ENCODE measurements at regions not wholly inside any gene's neighbourhood (a gene's known extent, or its start where the extent isn't known, plus 50 kb on each side); places are given as distances from the start of the nearest gene placed in this dataset.
"Not testable (repeated sequence)": the region's sequence is repeated elsewhere in the genome, so short reads cannot be mapped to it uniquely, and the experiment has no call there.

- ChIA-PET POLR2A (no interaction called here), CTCF (no interaction called here)
- DNase-seq (ENCODE audit: extremely low spot score), result no peak
- TF ChIP-seq ARNT (IDR thresholded peaks at IDR 0.05), result no peak
- TF ChIP-seq SUZ12 (IDR thresholded peaks at IDR 0.05), result no peak
- no peak for TF ChIP-seq FOXM1 (IDR thresholded peaks at IDR 0.05; ENCODE audit: borderline replicate concordance)
- TF ChIP-seq TARDBP (IDR thresholded peaks at IDR 0.05), result no peak
- TF ChIP-seq NFRKB (IDR thresholded peaks at IDR 0.05), result no peak
- TF ChIP-seq CTBP1 (IDR thresholded peaks at IDR 0.05; ENCODE audit: borderline replicate concordance), result no peak
- TF ChIP-seq HDGF (IDR thresholded peaks at IDR 0.05; ENCODE audit: borderline replicate concordance), result no peak
- no peak for TF ChIP-seq LEF1 (IDR thresholded peaks at IDR 0.05; ENCODE audit: borderline replicate concordance)
- no peak for TF ChIP-seq PKNOX1 (IDR thresholded peaks at IDR 0.05)
- TF ChIP-seq ELF4 (IDR thresholded peaks at IDR 0.05), result no peak
Measured at GRCh38 chr3:3353153-3353552, 173.7 kb upstream of the CRBN start.

DNA sequence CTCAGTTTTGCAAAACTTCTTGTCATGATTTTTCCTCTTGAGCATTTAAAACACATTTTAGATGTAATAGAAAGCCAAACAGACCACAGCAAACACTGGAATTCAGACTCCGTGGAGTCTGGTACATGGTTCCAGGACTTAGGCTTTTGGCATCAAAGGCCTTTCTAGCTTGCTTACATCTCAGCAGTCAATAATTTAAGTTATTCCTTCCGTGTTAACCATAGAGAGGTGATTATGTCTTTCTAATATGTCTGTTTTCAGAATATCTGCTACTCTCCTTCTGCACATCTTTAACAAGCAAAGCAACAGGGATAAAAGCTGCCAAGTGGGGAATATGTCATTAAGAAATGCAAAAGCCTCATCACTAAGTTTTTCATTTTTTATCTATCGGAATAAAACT is 171.7 kb upstream of the CRBN start:
- POLR2A ChIA-PET, result no interaction called here
- DNase-seq (ENCODE audit: extremely low spot score), result no peak
- CTCF ChIA-PET, result no interaction called here

GRCh38 chr3:3347056-3347455 is 167.6 kb upstream of the CRBN start:
- DNase-seq (ENCODE audit: extremely low spot score); POLR2A ChIA-PET; CTCF ChIA-PET: not testable (repeated sequence)

More for the DNA sequence above, 171.7 kb upstream of the CRBN start:
- no peak for TF ChIP-seq SP1 (IDR thresholded peaks at IDR 0.05)
- no peak for TF ChIP-seq L3MBTL2 (conservative IDR thresholded peaks at IDR 0.05)
- TF ChIP-seq ZNF384 (IDR thresholded peaks at IDR 0.05), result no peak
- TF ChIP-seq LEF1 (IDR thresholded peaks at IDR 0.05; ENCODE audit: borderline replicate concordance), result no peak
- no peak for TF ChIP-seq SUZ12 (IDR thresholded peaks at IDR 0.05)
- no peak for TF ChIP-seq ARNT (IDR thresholded peaks at IDR 0.05)
- no peak for TF ChIP-seq TARDBP (IDR thresholded peaks at IDR 0.05)
- TF ChIP-seq CTBP1 (IDR thresholded peaks at IDR 0.05; ENCODE audit: borderline replicate concordance), result no peak
- TF ChIP-seq BHLHE40 (IDR thresholded peaks at IDR 0.05; ENCODE audit: borderline replicate concordance), result no peak
- no peak for TF ChIP-seq NFRKB (IDR thresholded peaks at IDR 0.05)
- TF ChIP-seq PKNOX1 (IDR thresholded peaks at IDR 0.05), result no peak

DNA sequence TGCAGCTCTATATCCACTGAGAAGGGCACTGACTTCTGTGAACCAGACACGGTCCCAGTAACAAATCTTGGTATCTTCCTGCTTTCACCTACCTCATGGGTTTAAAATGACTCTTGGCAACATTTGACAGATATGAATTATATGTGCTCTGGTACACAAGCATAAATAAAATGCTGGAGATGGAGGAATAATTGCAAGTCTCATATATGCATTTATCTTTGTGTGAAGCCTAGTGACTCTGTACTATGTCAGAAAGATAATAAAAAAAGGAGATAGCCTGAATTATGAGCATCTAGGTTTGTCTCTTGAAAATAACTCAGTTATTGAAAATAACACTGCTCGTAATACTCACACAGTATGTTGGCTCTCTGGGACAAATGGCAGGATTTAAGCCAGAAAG is 167.1 kb upstream of the CRBN start:
- ChIA-PET POLR2A (no interaction called here), CTCF (no interaction called here)
- DNase-seq (ENCODE audit: extremely low spot score), result no peak
- TF ChIP-seq LEF1 (IDR thresholded peaks at IDR 0.05; ENCODE audit: borderline replicate concordance) (no peak), HDGF (IDR thresholded peaks at IDR 0.05; ENCODE audit: borderline replicate concordance) (no peak), TARDBP (IDR thresholded peaks at IDR 0.05) (no peak), L3MBTL2 (conservative IDR thresholded peaks at IDR 0.05) (no peak), NFRKB (IDR thresholded peaks at IDR 0.05) (no peak), PKNOX1 (IDR thresholded peaks at IDR 0.05) (no peak), FOXA1 (IDR thresholded peaks at IDR 0.05) (no peak), FOXM1 (IDR thresholded peaks at IDR 0.05; ENCODE audit: borderline replicate concordance) (no peak), ZNF384 (IDR thresholded peaks at IDR 0.05) (no peak), FOXK2 (IDR thresholded peaks at IDR 0.05) (no peak), CTBP1 (IDR thresholded peaks at IDR 0.05; ENCODE audit: borderline replicate concordance) (no peak)

DNA sequence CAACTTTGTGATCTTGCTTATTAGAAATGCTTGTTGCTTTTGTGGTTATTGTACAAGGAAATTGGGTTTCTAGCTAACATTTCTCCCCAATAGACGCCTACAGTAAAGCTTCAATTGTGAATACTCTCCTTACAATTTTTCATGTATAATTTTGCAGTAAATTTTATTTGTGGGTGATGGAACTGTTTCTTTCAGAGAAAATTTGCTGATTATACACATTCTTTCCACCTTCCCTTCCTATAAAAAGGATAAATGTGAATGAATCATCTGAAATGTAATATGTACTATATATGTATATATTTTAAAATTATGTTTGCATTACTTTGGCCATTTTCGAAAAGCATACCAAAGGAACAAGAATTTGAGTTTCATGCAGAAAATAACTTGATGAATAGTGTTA is 162.7 kb upstream of the CRBN start:
- DNase-seq (ENCODE audit: extremely low spot score), result no peak
- TF ChIP-seq PKNOX1 (IDR thresholded peaks at IDR 0.05) (no peak), NFRKB (IDR thresholded peaks at IDR 0.05) (no peak)
- CTCF ChIA-PET, result no interaction called here
- POLR2A ChIA-PET, result no interaction called here

GRCh38 chr3:3340965-3341895 is 161.7 kb upstream of the CRBN start:
- TF ChIP-seq SUZ12 (IDR thresholded peaks at IDR 0.05) (no peak), FOXK2 (IDR thresholded peaks at IDR 0.05) (no peak), HDGF (IDR thresholded peaks at IDR 0.05; ENCODE audit: borderline replicate concordance) (no peak), ELF4 (IDR thresholded peaks at IDR 0.05) (no peak), LEF1 (IDR thresholded peaks at IDR 0.05; ENCODE audit: borderline replicate concordance) (no peak), ZNF384 (IDR thresholded peaks at IDR 0.05) (no peak), FOXM1 (IDR thresholded peaks at IDR 0.05; ENCODE audit: borderline replicate concordance) (no peak), SP1 (IDR thresholded peaks at IDR 0.05) (no peak), PKNOX1 (IDR thresholded peaks at IDR 0.05) (no peak), FOXA1 (IDR thresholded peaks at IDR 0.05) (no peak), ARNT (IDR thresholded peaks at IDR 0.05) (no peak), CTBP1 (IDR thresholded peaks at IDR 0.05; ENCODE audit: borderline replicate concordance) (no peak), L3MBTL2 (conservative IDR thresholded peaks at IDR 0.05) (no peak), BHLHE40 (IDR thresholded peaks at IDR 0.05; ENCODE audit: borderline replicate concordance) (no peak), NFRKB (IDR thresholded peaks at IDR 0.05) (no peak), TARDBP (IDR thresholded peaks at IDR 0.05) (no peak)
- CTCF ChIA-PET, result no interaction called here
- no peak for DNase-seq (ENCODE audit: extremely low spot score)
- POLR2A ChIA-PET, result no interaction called here
